Progenitor cell of endocrine pancreas (in vitro differentiated cells): ENCODE measurements at regions not wholly inside any gene's neighbourhood (a gene's known extent, or its start where the extent isn't known, plus 50 kb on each side); places are given as distances from the start of the nearest gene placed in this dataset.

Source experiments
- DNase-seq: peaks from one replicate; pipeline ENCODE4 v3.0.0; 2021; ENCODE audit warnings: low spot score; ENCODE audit not compliant: unreplicated experiment
- H3K27ac Mint-ChIP-seq: 2 replicates; pipeline ENCODE4 v1.8.0; 2021; ENCODE audit warnings: mild to moderate bottlenecking, moderate library complexity, mixed read lengths
- H3K27me3 Mint-ChIP-seq: 2 replicates; pipeline ENCODE4 v1.8.0; 2021; ENCODE audit warnings: mixed read lengths
- H3K36me3 Mint-ChIP-seq: 2 replicates; pipeline ENCODE4 v1.8.0; 2022; ENCODE audit warnings: mixed read lengths; ENCODE audit not compliant: insufficient read depth
- H3K4me1 Mint-ChIP-seq: 2 replicates; pipeline ENCODE4 v1.8.0; 2021; ENCODE audit warnings: low read depth, mixed read lengths
- H3K4me3 Mint-ChIP-seq: 2 replicates; pipeline ENCODE4 v1.8.0; 2021; ENCODE audit warnings: low read depth, mild to moderate bottlenecking, moderate library complexity, mixed read lengths
- H3K9me3 Mint-ChIP-seq: 2 replicates; pipeline ENCODE4 v1.8.0; 2021; ENCODE audit warnings: low read depth, mixed read lengths
- CTCF ChIP-seq: fragments of 200-600 bp; sonication (generic); IDR thresholded peaks from one replicate; pipeline ENCODE4 v1.5.0; 2021; ENCODE audit warnings: antibody characterized with exemption, mild to moderate bottlenecking; ENCODE audit not compliant: unreplicated experiment

- Mint-ChIP-seq H3K27me3 (peaks cover 36% of the 10 kb centered on the region), H3K27ac (peak overlapping the region; percentile 72), H3K36me3 (no peaks in the 10 kb centered on the region), H3K4me3 (no peak overlapping the region), H3K9me3 (no peaks in the 10 kb centered on the region), H3K4me1 (peaks cover 39% of the 10 kb centered on the region)
- TF ChIP-seq CTCF, result no peak
- no peak for DNase-seq
Measured at GRCh38 chr6:11427091-11427722, 110.3 kb upstream of the TMEM170B start.

GRCh38 chr6:11426571-11426970 lies 111.0 kb upstream of the TMEM170B start:
- H3K27me3 Mint-ChIP-seq, result peaks cover 31% of the 10 kb centered on the region
- no peaks in the 10 kb centered on the region for H3K36me3 Mint-ChIP-seq
- no peak for DNase-seq
- no peaks in the 10 kb centered on the region for H3K9me3 Mint-ChIP-seq
- no peak for TF ChIP-seq CTCF
- no peak overlapping the region for H3K27ac Mint-ChIP-seq
- H3K4me3 Mint-ChIP-seq, result no peak overlapping the region
- H3K4me1 Mint-ChIP-seq, result peaks cover 39% of the 10 kb centered on the region

- H3K36me3 Mint-ChIP-seq, result no peaks in the 10 kb centered on the region
- peaks cover 39% of the 10 kb centered on the region for H3K4me1 Mint-ChIP-seq
- no peak overlapping the region for H3K4me3 Mint-ChIP-seq
- no peak for TF ChIP-seq CTCF
- no peaks in the 10 kb centered on the region for H3K9me3 Mint-ChIP-seq
- H3K27me3 Mint-ChIP-seq, result peaks cover 28% of the 10 kb centered on the region
- H3K27ac Mint-ChIP-seq, result no peak overlapping the region
- no peak for DNase-seq
Measured at GRCh38 chr6:11425876-11426275, 111.7 kb upstream of the TMEM170B start.

- peaks cover 42% of the 10 kb centered on the region for H3K4me1 Mint-ChIP-seq
- H3K36me3 Mint-ChIP-seq, result no peaks in the 10 kb centered on the region
- DNase-seq, result no peak
- H3K27me3 Mint-ChIP-seq, result peaks cover 24% of the 10 kb centered on the region
- TF ChIP-seq CTCF, result no peak
- no peaks in the 10 kb centered on the region for H3K9me3 Mint-ChIP-seq
- no peak overlapping the region for H3K4me3 Mint-ChIP-seq
- H3K27ac Mint-ChIP-seq, result peak overlapping the region; percentile 26
Measured at GRCh38 chr6:11425431-11425871, 112.1 kb upstream of the TMEM170B start.

- peaks cover 18% of the 10 kb centered on the region for H3K27me3 Mint-ChIP-seq
- no peak overlapping the region for H3K27ac Mint-ChIP-seq
- no peak for DNase-seq
- no peaks in the 10 kb centered on the region for H3K9me3 Mint-ChIP-seq
- no peak overlapping the region for H3K4me3 Mint-ChIP-seq
- no peaks in the 10 kb centered on the region for H3K36me3 Mint-ChIP-seq
- no peak for TF ChIP-seq CTCF
- H3K4me1 Mint-ChIP-seq, result peaks cover 41% of the 10 kb centered on the region
Measured at GRCh38 chr6:11424395-11425034, 113.0 kb upstream of the TMEM170B start.
